Stimulated activated naive B cell treated with anti-CD40 and anti-IgM and Interleukin-4, amounts not matched to agents 10 μg/mL and 1 μg/mL and 100 μg/mL, for 72 hours (primary cell): ENCODE measurements at regions not wholly inside any gene's neighbourhood (a gene's known extent, or its start where the extent isn't known, plus 50 kb on each side); places are given as distances from the start of the nearest gene placed in this dataset.
"Not testable (repeated sequence)": the region's sequence is repeated elsewhere in the genome, so short reads cannot be mapped to it uniquely, and the experiment has no call there.

Source experiments
- ATAC-seq, 2 donors: fragments of 150-1000 bp; cut with Tn5 transposase; replicated peaks; 2 replicates each; pipeline ENCODE4 v1.10.0; 2021; ENCODE audit warnings: moderate library complexity in 1 of 2
- DNase-seq: peaks from one replicate; pipeline ENCODE4 v3.0.0; 2021
- H3K27ac Mint-ChIP-seq: one replicate; pipeline ENCODE4 v1.8.0; 2022; ENCODE audit warnings: mild to moderate bottlenecking, mixed read lengths
- H3K27me3 Mint-ChIP-seq, 2 donors: one replicate each; pipeline ENCODE4 v1.8.0; 2022; ENCODE audit warnings: mixed read lengths in 2 of 2
- H3K36me3 Mint-ChIP-seq, 2 donors: one replicate each; pipeline ENCODE4 v1.8.0; 2022; ENCODE audit warnings: mixed read lengths in 2 of 2, mild to moderate bottlenecking in 1 of 2
- H3K4me1 Mint-ChIP-seq, 2 donors: one replicate each; pipeline ENCODE4 v1.8.0; 2022; ENCODE audit warnings: mixed read lengths in 2 of 2, mild to moderate bottlenecking in 1 of 2
- H3K4me3 Mint-ChIP-seq, 2 donors: one replicate each; pipeline ENCODE4 v1.8.0; 2022; ENCODE audit warnings: mild to moderate bottlenecking in 2 of 2, mixed read lengths in 2 of 2, moderate library complexity in 1 of 2
- H3K9me3 Mint-ChIP-seq, 2 donors: one replicate each; pipeline ENCODE4 v1.8.0; 2022; ENCODE audit warnings: mixed read lengths in 2 of 2, mild to moderate bottlenecking in 1 of 2

DNA sequence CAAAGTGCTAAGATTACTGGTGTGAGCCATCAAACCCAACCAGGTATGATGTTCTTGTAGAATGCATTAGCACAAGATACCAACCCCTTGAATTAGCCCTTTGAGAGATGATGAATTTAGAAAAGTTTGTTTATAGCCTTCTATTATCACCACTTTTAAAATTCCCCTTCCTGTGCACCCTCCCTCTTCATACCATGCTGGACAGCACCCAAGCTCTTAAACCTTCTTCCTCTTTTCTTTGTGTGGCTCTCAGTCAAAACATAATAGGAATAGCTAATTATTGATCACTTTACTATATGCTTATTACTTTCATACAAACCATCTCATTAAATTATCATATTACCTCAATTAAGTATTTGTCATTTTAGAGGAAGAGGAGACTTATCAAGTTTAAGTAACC is 87.6 kb upstream of the TMED7 start:
- Mint-ChIP-seq H3K4me1 (no peaks in the 10 kb centered on the region), H3K9me3 (peaks cover 6 to 9% of the 10 kb centered on the region in 2 donors), H3K36me3 (peaks cover 0 to 1% of the 10 kb centered on the region in 2 donors), H3K4me3 (no peak overlapping the region), H3K27me3 (peaks cover 15 to 22% of the 10 kb centered on the region in 2 donors), H3K27ac (no peak overlapping the region)
- ATAC-seq (no peak), DNase-seq (no peak)

DNA sequence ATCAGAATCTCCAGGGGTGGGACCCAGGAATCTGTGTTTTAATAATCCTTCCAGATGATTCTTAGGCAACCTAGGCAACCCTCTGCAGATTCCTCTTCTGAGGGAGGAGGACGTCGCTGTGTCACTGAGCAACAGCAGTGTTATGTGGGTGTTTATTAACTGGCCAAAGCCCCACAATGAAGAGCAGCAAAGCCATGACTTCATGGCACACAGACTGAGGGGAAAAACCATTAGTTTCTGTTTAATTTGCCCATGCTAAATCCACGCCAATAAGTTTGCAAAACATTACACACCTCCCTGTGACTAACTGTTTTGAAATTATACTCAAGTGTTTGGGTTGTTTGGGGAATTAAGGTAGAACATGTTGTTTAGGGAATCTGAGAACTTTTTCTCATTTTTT is 83.7 kb upstream of the TMED7 start:
- Mint-ChIP-seq H3K4me1 (no peaks in the 10 kb centered on the region), H3K4me3 (no peak overlapping the region), H3K27me3 (peaks cover 7 to 9% of the 10 kb centered on the region in 2 donors), H3K9me3 (peaks cover 6 to 9% of the 10 kb centered on the region in 2 donors), H3K36me3 (peaks cover 0 to 1% of the 10 kb centered on the region in 2 donors), H3K27ac (no peak overlapping the region)
- ATAC-seq: no peak
- DNase-seq: no peak

DNA sequence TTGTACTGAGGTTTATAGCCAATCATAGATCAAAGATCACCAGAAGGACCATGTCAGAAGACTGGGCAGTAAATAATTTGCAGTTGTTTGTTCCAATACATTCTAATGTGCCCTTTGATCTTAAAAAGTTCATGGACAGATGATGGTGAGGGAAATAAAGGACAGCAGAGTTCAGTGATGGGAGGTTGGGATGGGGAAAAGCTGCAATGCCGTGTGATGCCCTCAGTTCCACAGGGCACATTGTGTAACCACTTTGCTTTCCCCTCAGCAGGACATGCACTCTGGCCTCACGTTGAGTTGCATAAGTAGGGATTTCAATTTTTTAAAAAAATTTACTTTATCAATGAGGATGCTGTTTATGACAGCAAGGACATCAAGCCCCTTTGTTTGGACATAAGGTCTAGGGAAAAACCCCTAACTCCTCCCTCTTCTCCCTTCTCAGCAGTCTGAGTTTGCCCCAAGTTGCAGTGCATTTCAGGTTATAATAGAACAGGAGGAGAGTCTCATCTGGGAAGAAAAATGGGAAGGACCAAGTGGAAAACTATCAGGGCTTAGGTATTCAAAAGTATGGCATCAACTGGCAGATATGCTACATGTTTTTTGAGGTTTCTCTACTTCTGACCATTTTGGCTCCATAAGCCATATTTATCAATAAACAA is 83.1 kb upstream of the TMED7 start:
- H3K36me3 Mint-ChIP-seq: peaks cover 0 to 1% of the 10 kb centered on the region in 2 donors

DNA sequence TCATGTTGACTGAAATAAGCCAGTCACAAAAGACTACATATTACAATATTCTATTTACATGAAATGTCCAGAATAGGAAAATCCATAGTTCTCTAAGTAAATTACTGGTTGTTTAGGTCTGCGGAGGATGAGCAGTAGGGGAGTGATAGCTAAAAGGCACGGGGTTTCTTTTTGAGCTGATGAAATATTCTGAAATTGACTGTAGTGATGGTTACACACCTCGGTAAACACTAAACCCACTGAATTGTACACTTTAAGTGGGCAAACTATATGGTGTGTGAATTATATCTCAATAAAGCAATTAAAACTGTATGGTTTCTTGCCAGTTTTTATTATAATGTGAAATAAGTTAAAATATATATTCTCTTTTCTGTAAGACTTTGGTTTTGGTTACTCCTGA is 77.7 kb upstream of the TMED7 start:
- no peak overlapping the region for H3K4me3 Mint-ChIP-seq
- H3K36me3 Mint-ChIP-seq: no peaks in the 10 kb centered on the region
- no peak overlapping the region for H3K27ac Mint-ChIP-seq
- H3K9me3 Mint-ChIP-seq: no peaks in the 10 kb centered on the region
- DNase-seq (no peak), ATAC-seq (no peak)
- peaks cover 1 to 22% of the 10 kb centered on the region in 2 donors for H3K27me3 Mint-ChIP-seq
- H3K4me1 Mint-ChIP-seq: no peaks in the 10 kb centered on the region

More for the DNA sequence above, 83.1 kb upstream of the TMED7 start:
- H3K9me3 Mint-ChIP-seq: peaks cover 6 to 9% of the 10 kb centered on the region in 2 donors
- no peak overlapping the region for H3K4me3 Mint-ChIP-seq
- H3K27me3 Mint-ChIP-seq: peaks cover 7 to 8% of the 10 kb centered on the region in 2 donors
- DNase-seq (no peak), ATAC-seq (no peak)
- no peaks in the 10 kb centered on the region for H3K4me1 Mint-ChIP-seq
- H3K27ac Mint-ChIP-seq: no peak overlapping the region

DNA sequence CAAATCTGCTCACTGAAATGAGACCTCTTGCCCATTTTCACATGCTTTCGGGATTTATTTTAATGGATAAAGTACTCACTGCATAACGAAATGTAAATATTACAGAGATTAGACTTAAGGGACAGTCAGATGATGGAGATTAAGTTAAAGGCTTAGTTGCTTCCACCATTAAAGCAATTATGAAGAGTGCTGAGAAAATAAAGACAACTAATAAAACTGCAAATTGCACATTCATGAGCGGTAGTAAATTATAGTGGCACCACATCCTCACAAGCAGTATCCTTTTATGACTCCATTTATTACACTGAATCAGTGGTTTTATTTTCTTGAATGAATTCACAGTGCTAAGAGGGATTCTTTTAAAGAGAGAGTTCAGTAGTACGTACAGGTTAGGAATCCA is 76.2 kb upstream of the TMED7 start:
- Mint-ChIP-seq H3K4me1 (no peaks in the 10 kb centered on the region), H3K36me3 (no peaks in the 10 kb centered on the region), H3K4me3 (no peak overlapping the region), H3K27ac (no peak overlapping the region), H3K27me3 (peaks cover 0 to 22% of the 10 kb centered on the region in 2 donors), H3K9me3 (no peaks in the 10 kb centered on the region)
- DNase-seq: no peak
- ATAC-seq: no peak

DNA sequence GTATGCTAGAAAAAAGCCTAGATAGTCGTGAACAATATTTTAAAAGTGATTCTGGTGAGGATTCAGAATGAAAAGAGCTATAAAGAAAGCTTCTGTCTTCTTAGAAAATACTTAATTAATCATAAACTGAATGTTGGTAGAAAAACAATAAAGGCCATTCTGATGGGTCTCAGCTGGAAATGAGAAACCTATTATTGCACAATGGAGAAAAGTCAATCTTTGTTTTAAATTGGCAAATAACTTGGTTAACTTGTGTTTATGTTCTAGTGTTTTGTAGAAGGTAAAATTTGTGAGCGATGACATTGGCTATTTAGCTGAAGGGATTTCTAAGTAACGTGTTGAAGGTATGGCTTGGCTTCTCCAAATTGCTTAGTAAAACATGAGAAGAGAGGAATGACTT is 74.1 kb upstream of the TMED7 start:
- Mint-ChIP-seq H3K4me3 (no peak overlapping the region), H3K4me1 (no peaks in the 10 kb centered on the region)
- ATAC-seq: no peak

DNA sequence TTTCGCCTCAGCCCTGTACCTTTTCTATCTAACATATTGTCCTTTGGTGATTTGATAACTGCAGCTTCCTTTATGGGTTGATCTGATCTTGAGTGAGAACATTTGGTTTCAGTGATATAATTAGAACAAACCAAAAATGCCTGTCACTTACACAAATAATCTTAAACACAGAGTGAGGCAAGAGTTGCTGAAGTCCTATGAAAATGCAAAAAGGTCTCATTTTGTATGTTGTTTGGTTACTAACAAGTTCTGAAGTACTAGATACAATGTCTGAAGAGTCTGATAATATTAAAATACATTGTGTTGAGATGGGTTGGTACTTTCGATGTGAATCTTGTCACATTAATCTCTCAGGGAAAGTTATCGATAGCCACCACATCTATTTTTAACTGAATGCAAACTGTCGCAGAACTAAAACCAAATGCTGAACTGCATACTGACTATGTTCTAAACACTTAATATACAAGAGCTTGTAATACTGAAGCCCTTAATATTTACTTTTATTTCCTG is 70.4 kb upstream of the TMED7 start:
- H3K4me1 Mint-ChIP-seq: no peaks in the 10 kb centered on the region
- no peak overlapping the region for H3K4me3 Mint-ChIP-seq
- ATAC-seq (no peak), DNase-seq (no peak)
- H3K9me3 Mint-ChIP-seq: no peaks in the 10 kb centered on the region
- H3K27ac Mint-ChIP-seq: no peak overlapping the region
- H3K27me3 Mint-ChIP-seq: peaks cover 8 to 29% of the 10 kb centered on the region in 2 donors
- H3K36me3 Mint-ChIP-seq: no peaks in the 10 kb centered on the region

More for the DNA sequence above, 74.1 kb upstream of the TMED7 start:
- H3K27ac Mint-ChIP-seq: no peak overlapping the region
- H3K27me3 Mint-ChIP-seq: peaks cover 0 to 34% of the 10 kb centered on the region in 2 donors
- no peak for DNase-seq
- no peaks in the 10 kb centered on the region for H3K9me3 Mint-ChIP-seq
- no peaks in the 10 kb centered on the region for H3K36me3 Mint-ChIP-seq

DNA sequence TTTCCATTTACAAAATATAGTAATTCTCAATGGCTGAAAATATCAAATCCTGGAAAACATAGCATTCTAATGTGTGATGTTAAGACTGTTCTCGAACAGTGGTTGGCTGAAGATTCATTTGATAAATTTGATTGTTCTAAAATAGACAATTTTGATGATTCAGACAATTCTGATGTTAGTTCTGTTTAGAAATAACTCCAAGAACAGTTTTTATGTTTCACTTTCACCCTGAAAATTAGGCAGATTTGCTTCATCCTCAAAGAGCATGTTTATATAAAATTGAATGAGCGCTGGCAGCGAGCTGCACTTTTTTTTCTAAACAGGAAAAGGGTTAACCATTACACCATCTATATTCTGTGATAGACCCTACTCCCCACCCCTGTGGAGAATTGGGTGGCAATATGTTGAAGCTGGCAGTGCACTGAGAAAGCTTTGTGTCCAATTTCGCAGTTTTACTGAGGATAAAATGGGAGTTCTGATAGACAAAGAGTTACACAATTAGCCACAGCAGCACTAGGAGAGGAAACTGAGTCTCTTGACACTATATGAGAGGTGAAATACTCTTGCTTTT is 69.6 kb upstream of the TMED7 start:
- ATAC-seq: no peak
- Mint-ChIP-seq H3K4me3 (no peak overlapping the region), H3K27ac (no peak overlapping the region), H3K4me1 (no peaks in the 10 kb centered on the region), H3K9me3 (no peaks in the 10 kb centered on the region), H3K27me3 (peaks cover 8 to 21% of the 10 kb centered on the region in 2 donors), H3K36me3 (no peaks in the 10 kb centered on the region)
- DNase-seq: no peak

DNA sequence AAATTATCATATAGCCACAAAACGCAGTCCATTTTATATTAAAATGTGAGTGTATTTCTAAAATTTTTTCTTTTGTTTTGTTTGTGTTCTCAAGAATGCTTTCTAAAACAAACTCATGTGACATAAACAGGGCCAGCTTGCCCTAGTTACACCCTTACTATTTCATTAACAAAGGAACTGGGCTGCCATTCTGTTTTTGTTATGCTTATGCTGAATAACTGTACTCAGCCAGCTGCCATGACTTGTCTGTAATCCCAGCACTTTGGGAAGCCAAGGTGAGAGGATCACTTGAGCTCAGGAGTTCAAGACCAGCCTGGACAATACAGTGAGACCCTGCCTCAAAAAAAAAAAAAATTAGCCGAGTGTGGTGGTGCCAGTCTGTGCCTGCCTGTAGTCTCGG is 66.0 kb upstream of the TMED7 start:
- peaks cover 13 to 19% of the 10 kb centered on the region in 2 donors for H3K27me3 Mint-ChIP-seq
- not testable (repeated sequence) for H3K4me3 Mint-ChIP-seq, ATAC-seq, DNase-seq, H3K36me3 Mint-ChIP-seq, H3K9me3 Mint-ChIP-seq, H3K27ac Mint-ChIP-seq, H3K4me1 Mint-ChIP-seq

DNA sequence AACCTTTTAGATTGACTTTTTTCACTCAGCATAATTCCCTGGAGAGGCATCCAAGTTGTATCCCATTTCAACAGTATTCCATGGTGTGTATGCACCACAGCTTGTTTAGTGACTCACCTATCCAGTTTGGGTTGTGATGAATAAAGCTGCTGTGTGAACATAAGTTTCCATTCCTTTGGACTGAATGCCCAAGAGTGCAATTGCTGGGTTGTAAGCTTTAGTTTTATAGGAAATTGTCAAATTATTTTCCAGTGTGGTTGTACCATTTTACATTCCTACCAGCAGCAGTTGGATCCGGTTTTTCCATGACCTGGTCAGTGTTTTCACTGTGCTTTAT is 60.9 kb upstream of the TMED7 start:
- H3K9me3 Mint-ChIP-seq: peaks cover 0 to 1% of the 10 kb centered on the region in 2 donors
- no peak overlapping the region for H3K27ac Mint-ChIP-seq
- H3K4me3 Mint-ChIP-seq: no peak overlapping the region
- no peaks in the 10 kb centered on the region for H3K36me3 Mint-ChIP-seq
- no peak for ATAC-seq
- peaks cover 10 to 13% of the 10 kb centered on the region in 2 donors for H3K27me3 Mint-ChIP-seq
- DNase-seq: no peak
- H3K4me1 Mint-ChIP-seq: no peaks in the 10 kb centered on the region

DNA sequence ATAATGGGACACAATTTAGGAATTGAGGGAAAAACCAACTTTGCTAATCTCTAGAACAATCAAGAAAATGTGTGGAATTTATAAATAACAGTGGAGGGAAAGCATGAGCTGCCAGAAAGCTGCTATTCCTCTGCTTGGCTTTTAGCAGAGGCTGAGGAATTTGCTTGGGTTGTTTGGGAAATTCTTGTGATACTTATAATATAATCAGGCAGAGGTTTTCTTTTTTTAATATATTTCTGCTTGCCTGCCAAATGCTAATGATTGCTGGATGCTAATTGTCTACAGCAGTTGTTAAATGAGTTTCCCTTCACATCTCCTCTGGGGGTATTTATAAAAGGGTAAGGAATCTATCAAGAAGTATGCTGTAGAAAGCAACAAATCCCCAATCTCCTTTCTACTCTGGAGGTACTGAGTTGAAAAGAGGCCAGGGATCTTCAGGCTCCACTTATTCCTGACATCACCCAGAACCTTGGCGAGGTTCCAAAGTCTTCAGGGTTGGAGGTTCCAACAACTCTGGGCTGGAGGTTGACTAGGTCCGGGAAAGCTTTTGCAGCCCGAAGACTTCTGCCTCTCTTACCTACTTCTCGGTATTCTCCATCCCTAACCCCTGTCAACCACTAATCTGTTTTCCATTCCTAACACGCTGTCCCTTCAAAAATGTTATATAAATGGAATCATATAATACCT is 60.4 kb upstream of the TMED7 start:
- no peak for DNase-seq
- no peaks in the 10 kb centered on the region for H3K4me1 Mint-ChIP-seq
- H3K4me3 Mint-ChIP-seq: no peak overlapping the region
- H3K27me3 Mint-ChIP-seq: peaks cover 10 to 13% of the 10 kb centered on the region in 2 donors
- ATAC-seq: no peak
- H3K9me3 Mint-ChIP-seq: peaks cover 0 to 1% of the 10 kb centered on the region in 2 donors
- no peaks in the 10 kb centered on the region for H3K36me3 Mint-ChIP-seq
- H3K27ac Mint-ChIP-seq: no peak overlapping the region

DNA sequence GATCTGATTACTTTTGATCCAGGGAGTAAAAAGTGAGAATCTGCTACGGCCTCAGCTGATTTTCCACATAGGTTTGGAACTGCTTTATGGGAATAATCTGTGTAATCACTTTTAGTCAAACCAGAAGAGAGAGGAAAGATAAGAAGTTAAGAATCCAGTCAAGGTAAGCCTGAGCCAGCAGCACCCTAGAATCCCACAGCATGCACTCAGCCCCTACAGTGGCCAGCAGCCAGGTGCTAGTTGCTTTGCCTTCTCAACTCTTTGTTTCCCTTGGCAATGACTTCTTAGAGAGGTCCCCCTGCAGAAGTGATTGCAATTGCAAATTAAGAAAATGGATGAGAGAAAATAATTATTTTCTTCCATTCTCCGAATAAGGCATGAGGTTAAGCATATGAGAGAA is 59.7 kb upstream of the TMED7 start:
- no peaks in the 10 kb centered on the region for H3K4me1 Mint-ChIP-seq
- no peak for DNase-seq
- H3K36me3 Mint-ChIP-seq: no peaks in the 10 kb centered on the region
- H3K27me3 Mint-ChIP-seq: peaks cover 10 to 13% of the 10 kb centered on the region in 2 donors
- H3K27ac Mint-ChIP-seq: no peak overlapping the region
- H3K4me3 Mint-ChIP-seq: no peak overlapping the region
- peaks cover 0 to 1% of the 10 kb centered on the region in 2 donors for H3K9me3 Mint-ChIP-seq
- ATAC-seq: no peak

DNA sequence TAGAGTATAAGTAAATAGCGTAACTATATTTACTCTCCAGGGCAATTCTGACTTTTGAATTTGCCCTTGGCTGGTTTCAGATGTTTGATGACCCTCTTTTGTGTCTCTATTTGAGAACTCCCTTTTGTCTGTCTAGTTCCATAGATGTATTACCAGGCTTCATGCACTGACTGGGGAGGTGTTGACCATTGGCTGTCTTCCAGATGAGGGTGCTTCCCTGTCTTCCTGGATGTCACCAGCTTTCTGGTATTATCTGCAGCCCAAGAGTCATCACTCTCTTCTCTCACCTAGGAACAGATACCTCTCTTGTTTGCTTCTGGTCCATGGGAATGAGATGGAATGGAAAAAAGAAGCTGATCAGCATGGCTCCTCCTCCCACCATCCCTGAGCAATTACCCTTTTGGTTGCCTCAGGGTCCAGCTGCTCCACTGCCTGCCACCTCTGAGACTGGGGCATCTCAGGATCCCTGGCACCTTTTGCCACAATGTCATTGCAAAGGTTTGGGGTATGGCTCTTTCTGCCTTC is 58.7 kb upstream of the TMED7 start:
- no peaks in the 10 kb centered on the region for H3K4me1 Mint-ChIP-seq
- ATAC-seq (no peak), DNase-seq (no peak)
- no peak overlapping the region for H3K27ac Mint-ChIP-seq
- peaks cover 10 to 13% of the 10 kb centered on the region in 2 donors for H3K27me3 Mint-ChIP-seq
- no peak overlapping the region for H3K4me3 Mint-ChIP-seq
- no peaks in the 10 kb centered on the region for H3K36me3 Mint-ChIP-seq
- H3K9me3 Mint-ChIP-seq: peaks cover 0 to 1% of the 10 kb centered on the region in 2 donors

DNA sequence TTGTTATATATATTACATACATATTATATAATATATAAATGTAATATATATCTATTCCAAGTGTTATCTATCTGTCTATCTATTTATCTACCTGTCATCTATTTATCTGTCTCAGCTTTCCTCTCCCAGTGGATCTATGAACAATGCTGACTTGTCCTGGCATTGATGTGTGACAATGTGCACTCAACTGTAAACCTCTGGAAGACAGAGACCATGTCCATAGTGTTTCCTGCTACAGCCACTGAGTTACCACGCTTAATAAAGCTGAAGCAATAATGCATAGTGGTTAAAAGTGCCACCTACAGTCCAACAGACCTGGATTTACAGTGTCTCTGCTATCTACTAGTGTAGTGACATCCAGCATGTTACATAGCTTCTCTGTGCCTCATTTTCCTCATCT is 57.2 kb upstream of the TMED7 start:
- ATAC-seq: no peak
- Mint-ChIP-seq H3K4me3 (no peak overlapping the region), H3K4me1 (no peaks in the 10 kb centered on the region), H3K27ac (no peak overlapping the region), H3K36me3 (no peaks in the 10 kb centered on the region), H3K9me3 (peaks cover 0 to 1% of the 10 kb centered on the region in 2 donors), H3K27me3 (peaks cover 7 to 13% of the 10 kb centered on the region in 2 donors)
- DNase-seq: no peak
